ENCODE measurements at regions not wholly inside any gene's neighbourhood (a gene's known extent, or its start where the extent isn't known, plus 50 kb on each side); places are given as distances from the start of the nearest gene placed in this dataset.

- TF ChIP-seq CTCF (IDR thresholded peaks at IDR 0.05 in 2 of 3, conservative IDR thresholded peaks at IDR 0.05 in 1 of 3; ENCODE audit: control insufficient read depth in 2 of 3, extremely low read depth in 1 of 3, insufficient read depth in 1 of 3, low read depth in 3 of 3, low read length in 3 of 3) (no peak), KLF5 (IDR thresholded peaks at IDR 0.05; ENCODE audit: partially characterized antibody) (no peak), BACH1 (IDR thresholded peaks at IDR 0.05; ENCODE audit: borderline replicate concordance) (no peak)
Measured at GRCh38 chr10:88172159-88172558, 308.7 kb downstream of the PTEN start (continued).

GRCh38 chr10:88174391-88174790, 311.0 kb downstream of the PTEN start:
- no peaks in the 10 kb centered on the region for H3K27me3 ChIP-seq (replicated peaks in 1 of 2; ENCODE audit: control insufficient read depth in 2 of 2, insufficient read depth in 2 of 2, low read length in 1 of 2)
- H3K27ac ChIP-seq (ENCODE audit: control insufficient read depth, insufficient read depth): no peak overlapping the region
- no peaks in the 10 kb centered on the region for H3K4me1 ChIP-seq (ENCODE audit: control insufficient read depth, insufficient read depth, low read length)
- 82% methylated on average over 5 of the region's 5 CpGs for WGBS (ENCODE audit: insufficient coverage, insufficient replicate concordance, low lambda C conversion rate, missing lambda C conversion rate)
- ChIA-PET SMC1A (ENCODE audit: uncharacterized antibody, unreplicated experiment) (interaction anchor here (1.9 kb wide), 1 partner anchor 10 kb away, joined by 8 read pairs; no protein-coding TSS in a partner anchor), RAD21 (ENCODE audit: unreplicated experiment) (no interaction called here), POLR2A (no interaction called here), CTCF (interaction anchor here (1.0 kb wide), 1 partner anchor 9 kb away, joined by 3 read pairs; no protein-coding TSS in a partner anchor)
- no peaks in the 10 kb centered on the region for H3K36me3 ChIP-seq (ENCODE audit: control insufficient read depth in 2 of 2, insufficient read depth in 2 of 2, low read length in 1 of 2)
- BruUV-seq (replicated peaks): no TSS peak
- H3K9ac ChIP-seq (ENCODE audit: control insufficient read depth, insufficient read depth, low read length): no peak overlapping the region
- intact Hi-C loops (cut with micrococcal nuclease; ENCODE audit: unreplicated experiment): no loop called here
- TF ChIP-seq FOXK2 (IDR thresholded peaks at IDR 0.05) (no peak), POLR2AphosphoS2 (IDR thresholded peaks at IDR 0.05; ENCODE audit: low read depth, low read length) (no peak), IRF5 (IDR thresholded peaks at IDR 0.05; ENCODE audit: borderline replicate concordance) (no peak)
- DNase-seq (ENCODE audit: low read depth, low spot score): no peak
- no peak overlapping the region for H2AFZ ChIP-seq (ENCODE audit: control insufficient read depth, low read depth, low read length)
- H3K79me2 ChIP-seq (ENCODE audit: control insufficient read depth, insufficient read depth, low read length): no peaks in the 10 kb centered on the region
- H3K4me2 ChIP-seq (ENCODE audit: control insufficient read depth, insufficient read depth): no peak overlapping the region
- H3K4me3 ChIP-seq: no peak overlapping the region
- ATAC-seq: no peak
- FAIRE-seq: peak; percentile 27
- peaks cover 2% of the 10 kb centered on the region for H3K9me3 ChIP-seq (replicated peaks; ENCODE audit: control insufficient read depth, insufficient read depth, low read length)
- in situ Hi-C loops (cut with MboI): no loop called here
- no peaks in the 10 kb centered on the region for H4K20me1 ChIP-seq (ENCODE audit: control insufficient read depth, insufficient read depth)

All from GM12878 (cell line).